ENCODE measurements at regions not wholly inside any gene's neighbourhood (a gene's known extent, or its start where the extent isn't known, plus 50 kb on each side); places are given as distances from the start of the nearest gene placed in this dataset.

DNA sequence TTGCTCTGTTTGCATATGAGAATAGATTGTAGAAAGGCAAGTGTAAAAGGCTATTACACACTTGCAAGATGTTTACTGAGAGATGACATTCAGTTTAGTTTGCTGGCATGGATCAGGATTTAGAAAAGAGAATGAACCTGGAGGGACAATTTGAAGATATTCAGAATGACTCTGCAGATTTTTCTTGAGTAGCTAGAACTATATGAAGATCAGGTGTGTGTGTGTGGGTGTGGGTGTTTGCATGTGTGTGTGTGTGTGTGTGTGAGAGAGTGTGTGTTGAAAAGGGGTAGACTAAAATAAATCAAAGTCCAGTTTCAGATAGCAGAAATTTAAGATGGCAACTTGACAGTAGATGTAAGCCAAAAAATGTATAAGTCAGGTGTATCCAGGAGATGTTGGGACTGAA lies 74.0 kb upstream of the ANXA1 start:
- no peaks in the 10 kb centered on the region for H3K27me3 ChIP-seq (ENCODE audit: insufficient read depth, poor library complexity, severe bottlenecking)
- H3K27ac ChIP-seq (replicated peaks) = no peak overlapping the region
- DNase-seq (ENCODE audit: low read depth in 1 of 2, low spot score in 1 of 2) = no peak
- no peak for TF ChIP-seq SPI1 (IDR thresholded peaks at IDR 0.05; ENCODE audit: borderline replicate concordance, low read depth)
- TF ChIP-seq GABPA (IDR thresholded peaks at IDR 0.05; ENCODE audit: low read depth) = no peak
- TF ChIP-seq, protein P1, sequence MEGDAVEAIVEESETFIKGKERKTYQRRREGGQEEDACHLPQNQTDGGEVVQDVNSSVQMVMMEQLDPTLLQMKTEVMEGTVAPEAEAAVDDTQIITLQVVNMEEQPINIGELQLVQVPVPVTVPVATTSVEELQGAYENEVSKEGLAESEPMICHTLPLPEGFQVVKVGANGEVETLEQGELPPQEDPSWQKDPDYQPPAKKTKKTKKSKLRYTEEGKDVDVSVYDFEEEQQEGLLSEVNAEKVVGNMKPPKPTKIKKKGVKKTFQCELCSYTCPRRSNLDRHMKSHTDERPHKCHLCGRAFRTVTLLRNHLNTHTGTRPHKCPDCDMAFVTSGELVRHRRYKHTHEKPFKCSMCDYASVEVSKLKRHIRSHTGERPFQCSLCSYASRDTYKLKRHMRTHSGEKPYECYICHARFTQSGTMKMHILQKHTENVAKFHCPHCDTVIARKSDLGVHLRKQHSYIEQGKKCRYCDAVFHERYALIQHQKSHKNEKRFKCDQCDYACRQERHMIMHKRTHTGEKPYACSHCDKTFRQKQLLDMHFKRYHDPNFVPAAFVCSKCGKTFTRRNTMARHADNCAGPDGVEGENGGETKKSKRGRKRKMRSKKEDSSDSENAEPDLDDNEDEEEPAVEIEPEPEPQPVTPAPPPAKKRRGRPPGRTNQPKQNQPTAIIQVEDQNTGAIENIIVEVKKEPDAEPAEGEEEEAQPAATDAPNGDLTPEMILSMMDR (IDR thresholded peaks at IDR 0.05; ENCODE audit: insufficient read depth, low read length) = no peak
- TF ChIP-seq, protein P2, sequence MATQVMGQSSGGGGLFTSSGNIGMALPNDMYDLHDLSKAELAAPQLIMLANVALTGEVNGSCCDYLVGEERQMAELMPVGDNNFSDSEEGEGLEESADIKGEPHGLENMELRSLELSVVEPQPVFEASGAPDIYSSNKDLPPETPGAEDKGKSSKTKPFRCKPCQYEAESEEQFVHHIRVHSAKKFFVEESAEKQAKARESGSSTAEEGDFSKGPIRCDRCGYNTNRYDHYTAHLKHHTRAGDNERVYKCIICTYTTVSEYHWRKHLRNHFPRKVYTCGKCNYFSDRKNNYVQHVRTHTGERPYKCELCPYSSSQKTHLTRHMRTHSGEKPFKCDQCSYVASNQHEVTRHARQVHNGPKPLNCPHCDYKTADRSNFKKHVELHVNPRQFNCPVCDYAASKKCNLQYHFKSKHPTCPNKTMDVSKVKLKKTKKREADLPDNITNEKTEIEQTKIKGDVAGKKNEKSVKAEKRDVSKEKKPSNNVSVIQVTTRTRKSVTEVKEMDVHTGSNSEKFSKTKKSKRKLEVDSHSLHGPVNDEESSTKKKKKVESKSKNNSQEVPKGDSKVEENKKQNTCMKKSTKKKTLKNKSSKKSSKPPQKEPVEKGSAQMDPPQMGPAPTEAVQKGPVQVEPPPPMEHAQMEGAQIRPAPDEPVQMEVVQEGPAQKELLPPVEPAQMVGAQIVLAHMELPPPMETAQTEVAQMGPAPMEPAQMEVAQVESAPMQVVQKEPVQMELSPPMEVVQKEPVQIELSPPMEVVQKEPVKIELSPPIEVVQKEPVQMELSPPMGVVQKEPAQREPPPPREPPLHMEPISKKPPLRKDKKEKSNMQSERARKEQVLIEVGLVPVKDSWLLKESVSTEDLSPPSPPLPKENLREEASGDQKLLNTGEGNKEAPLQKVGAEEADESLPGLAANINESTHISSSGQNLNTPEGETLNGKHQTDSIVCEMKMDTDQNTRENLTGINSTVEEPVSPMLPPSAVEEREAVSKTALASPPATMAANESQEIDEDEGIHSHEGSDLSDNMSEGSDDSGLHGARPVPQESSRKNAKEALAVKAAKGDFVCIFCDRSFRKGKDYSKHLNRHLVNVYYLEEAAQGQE (IDR thresholded peaks at IDR 0.05; ENCODE audit: insufficient replicate concordance, low read depth) = no peak
- TF ChIP-seq POLR2AphosphoS5 (IDR thresholded peaks at IDR 0.05; ENCODE audit: low read depth) = no peak
- H3K4me3 ChIP-seq (replicated peaks; ENCODE audit: insufficient read depth, low read length) = no peak overlapping the region

DNA sequence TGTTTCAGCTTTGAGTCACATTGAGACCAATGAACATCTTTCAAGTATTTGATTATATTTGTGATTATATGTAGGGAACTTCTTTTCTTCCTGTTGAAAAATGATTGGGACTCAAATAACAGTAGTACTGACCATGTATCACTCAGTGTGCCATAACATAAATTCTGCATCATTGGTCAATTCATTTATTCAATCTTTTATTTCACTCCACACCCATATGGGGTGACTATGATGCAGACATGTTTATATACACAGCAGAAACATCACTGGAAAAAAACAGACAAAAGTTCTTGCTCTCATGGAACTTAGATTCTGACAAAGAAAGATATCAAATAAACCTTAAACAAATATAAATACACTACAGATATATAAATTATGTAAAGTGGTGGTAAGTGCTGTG lies 74.7 kb upstream of the ANXA1 start:
- TF ChIP-seq GABPA (IDR thresholded peaks at IDR 0.05; ENCODE audit: low read depth) (no peak), SPI1 (IDR thresholded peaks at IDR 0.05; ENCODE audit: borderline replicate concordance, low read depth) (no peak), POLR2AphosphoS5 (IDR thresholded peaks at IDR 0.05; ENCODE audit: low read depth) (no peak)
- TF ChIP-seq, protein P1 (IDR thresholded peaks at IDR 0.05; ENCODE audit: insufficient read depth, low read length) = no peak
- TF ChIP-seq, protein P2 (IDR thresholded peaks at IDR 0.05; ENCODE audit: insufficient replicate concordance, low read depth) = no peak

DNA sequence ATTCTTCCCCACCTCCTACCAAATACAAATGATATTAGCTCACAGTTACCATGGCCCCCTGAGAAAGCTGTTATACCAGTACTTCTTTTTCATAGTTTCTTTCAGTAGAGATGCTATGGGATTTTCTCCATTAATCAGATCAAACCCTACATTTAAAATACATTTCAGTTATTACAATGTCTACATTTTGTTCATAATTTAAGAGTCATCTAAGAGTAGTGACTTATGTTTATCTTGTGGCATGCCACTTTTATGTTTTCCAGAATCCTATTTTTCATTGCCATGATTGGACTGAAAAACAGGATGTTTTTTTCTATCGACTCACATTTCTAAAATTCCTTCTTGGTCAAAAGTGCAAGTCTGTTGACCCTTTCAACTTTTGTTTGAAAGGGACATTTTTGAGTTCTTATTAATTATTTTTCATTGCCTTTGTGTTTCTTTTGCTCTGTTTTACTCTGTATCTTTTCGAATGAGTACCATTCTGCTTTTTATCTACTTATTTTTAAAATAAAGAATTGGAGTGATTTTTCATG lies 77.4 kb upstream of the ANXA1 start:
- no peak for TF ChIP-seq GABPA (IDR thresholded peaks at IDR 0.05; ENCODE audit: low read depth)
- TF ChIP-seq SPI1 (IDR thresholded peaks at IDR 0.05; ENCODE audit: borderline replicate concordance, low read depth) = no peak
- TF ChIP-seq, protein P2 (IDR thresholded peaks at IDR 0.05; ENCODE audit: insufficient replicate concordance, low read depth) = no peak
- TF ChIP-seq, protein P1 (IDR thresholded peaks at IDR 0.05; ENCODE audit: insufficient read depth, low read length) = no peak
- TF ChIP-seq POLR2AphosphoS5 (IDR thresholded peaks at IDR 0.05; ENCODE audit: low read depth) = no peak
- no peak overlapping the region for H3K27ac ChIP-seq (replicated peaks)
- H3K4me3 ChIP-seq (replicated peaks; ENCODE audit: insufficient read depth, low read length) = no peak overlapping the region
- no peaks in the 10 kb centered on the region for H3K27me3 ChIP-seq (ENCODE audit: insufficient read depth, poor library complexity, severe bottlenecking)
- no peak for DNase-seq (ENCODE audit: low read depth in 1 of 2, low spot score in 1 of 2)

More for the DNA sequence above, 74.7 kb upstream of the ANXA1 start:
- DNase-seq (ENCODE audit: low read depth in 1 of 2, low spot score in 1 of 2) = no peak
- no peak overlapping the region for H3K4me3 ChIP-seq (replicated peaks; ENCODE audit: insufficient read depth, low read length)
- H3K27me3 ChIP-seq (ENCODE audit: insufficient read depth, poor library complexity, severe bottlenecking) = no peaks in the 10 kb centered on the region
- H3K27ac ChIP-seq (replicated peaks) = no peak overlapping the region

All from HL-60 (cell line).